ENCODE measurements at regions not wholly inside any gene's neighbourhood (a gene's known extent, or its start where the extent isn't known, plus 50 kb on each side); places are given as distances from the start of the nearest gene placed in this dataset.

GRCh38 chr4:186826006-186826405, 102.3 kb upstream of the FAT1 start:
- TF ChIP-seq SP1 (IDR thresholded peaks at IDR 0.05), result no peak
- no peak for TF ChIP-seq ARNT (IDR thresholded peaks at IDR 0.05)
- TF ChIP-seq SUZ12 (IDR thresholded peaks at IDR 0.05), result no peak
- no peak for TF ChIP-seq BHLHE40 (IDR thresholded peaks at IDR 0.05; ENCODE audit: borderline replicate concordance)
- no peak for TF ChIP-seq NFRKB (IDR thresholded peaks at IDR 0.05)
- no peak for TF ChIP-seq FOXA1 (IDR thresholded peaks at IDR 0.05)
- no peak for TF ChIP-seq FOXK2 (IDR thresholded peaks at IDR 0.05)
- no peak for TF ChIP-seq ELF4 (IDR thresholded peaks at IDR 0.05)
- no peak for TF ChIP-seq PKNOX1 (IDR thresholded peaks at IDR 0.05)
